ENCODE measurements at regions not wholly inside any gene's neighbourhood (a gene's known extent, or its start where the extent isn't known, plus 50 kb on each side); places are given as distances from the start of the nearest gene placed in this dataset.

DNA sequence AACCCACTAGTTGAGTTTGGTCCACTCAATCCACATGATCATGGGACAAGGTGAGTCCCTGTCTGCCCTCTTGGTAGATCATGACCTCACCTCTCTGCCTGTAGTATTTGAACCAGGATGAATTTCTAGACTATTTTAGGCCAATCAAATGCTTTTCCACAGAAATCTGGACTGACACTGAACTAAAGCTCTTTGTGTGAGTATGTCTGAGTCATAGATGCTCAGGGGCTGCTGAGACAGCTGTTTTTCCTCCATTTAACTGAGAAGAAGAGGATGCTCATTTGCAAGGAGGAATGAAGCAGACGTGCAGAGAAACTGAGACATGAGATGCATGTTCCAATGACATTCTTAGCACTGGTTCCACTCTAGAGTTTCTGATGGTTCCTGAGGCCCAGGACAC, 77.3 kb upstream of the TMEM47 start:
- TF ChIP-seq, protein P1, sequence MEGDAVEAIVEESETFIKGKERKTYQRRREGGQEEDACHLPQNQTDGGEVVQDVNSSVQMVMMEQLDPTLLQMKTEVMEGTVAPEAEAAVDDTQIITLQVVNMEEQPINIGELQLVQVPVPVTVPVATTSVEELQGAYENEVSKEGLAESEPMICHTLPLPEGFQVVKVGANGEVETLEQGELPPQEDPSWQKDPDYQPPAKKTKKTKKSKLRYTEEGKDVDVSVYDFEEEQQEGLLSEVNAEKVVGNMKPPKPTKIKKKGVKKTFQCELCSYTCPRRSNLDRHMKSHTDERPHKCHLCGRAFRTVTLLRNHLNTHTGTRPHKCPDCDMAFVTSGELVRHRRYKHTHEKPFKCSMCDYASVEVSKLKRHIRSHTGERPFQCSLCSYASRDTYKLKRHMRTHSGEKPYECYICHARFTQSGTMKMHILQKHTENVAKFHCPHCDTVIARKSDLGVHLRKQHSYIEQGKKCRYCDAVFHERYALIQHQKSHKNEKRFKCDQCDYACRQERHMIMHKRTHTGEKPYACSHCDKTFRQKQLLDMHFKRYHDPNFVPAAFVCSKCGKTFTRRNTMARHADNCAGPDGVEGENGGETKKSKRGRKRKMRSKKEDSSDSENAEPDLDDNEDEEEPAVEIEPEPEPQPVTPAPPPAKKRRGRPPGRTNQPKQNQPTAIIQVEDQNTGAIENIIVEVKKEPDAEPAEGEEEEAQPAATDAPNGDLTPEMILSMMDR (IDR thresholded peaks at IDR 0.05), result no peak
- TF ChIP-seq ELF4 (CRISPR knock-in tag; IDR thresholded peaks at IDR 0.05; ENCODE audit: low read depth) (no peak), ATF1 (CRISPR knock-in tag; IDR thresholded peaks at IDR 0.05) (no peak), OVOL2 (CRISPR knock-in tag; IDR thresholded peaks at IDR 0.05; ENCODE audit: borderline replicate concordance) (no peak), NR1H2 (CRISPR knock-in tag; IDR thresholded peaks at IDR 0.05) (no peak), RELA (CRISPR knock-in tag; IDR thresholded peaks at IDR 0.05; ENCODE audit: borderline replicate concordance) (no peak), CREM (CRISPR knock-in tag; IDR thresholded peaks at IDR 0.05) (no peak)

All from WTC11 (cell line).